HEK293T (cell line): ENCODE measurements at regions not wholly inside any gene's neighbourhood (a gene's known extent, or its start where the extent isn't known, plus 50 kb on each side); places are given as distances from the start of the nearest gene placed in this dataset.

Experiments used
- BHLHE40 ChIP-seq: fragments of 450-650 bp; IDR thresholded peaks from 2 replicates; pipeline ENCODE4 v1.6.1; 2016; ENCODE audit warnings: mild to moderate bottlenecking, moderate library complexity, borderline replicate concordance
- ELF4 ChIP-seq: fragments of 450-650 bp; IDR thresholded peaks from 2 replicates; pipeline ENCODE4 v1.6.1; 2017; ENCODE audit warnings: antibody characterized with exemption
- SUZ12 ChIP-seq: fragments of 450-650 bp; IDR thresholded peaks from 2 replicates; pipeline ENCODE4 v1.6.1; 2016; ENCODE audit warnings: mild to moderate bottlenecking

GRCh38 chr2:129827311-129828090, 152.0 kb upstream of the RAB6C start:
- TF ChIP-seq ELF4 = no peak
- TF ChIP-seq SUZ12 = no peak
- TF ChIP-seq BHLHE40 = no peak
